Spleen (tissue), 7 donors: ENCODE measurements at regions not wholly inside any gene's neighbourhood (a gene's known extent, or its start where the extent isn't known, plus 50 kb on each side); places are given as distances from the start of the nearest gene placed in this dataset.

Source experiments
- CTCF ChIP-seq, 11 experiments: fragments of 200-600 bp in 7 of 11; fragments of 450-650 bp in 4 of 11; sonication (generic) in 4 of 11; IDR thresholded peaks in 8 of 11; conservative IDR thresholded peaks in 3 of 11; 1 replicate in 7 of 11; 2 replicates in 4 of 11; pipeline versions ENCODE4 v1.4.0 to v1.8.0; 2016 to 2021; ENCODE audit warnings: antibody characterized with exemption in 11 of 11, inconsistent platforms in 4 of 11, mild to moderate bottlenecking in 1 of 11
- POLR2A ChIP-seq, 3 donors: fragments of 450-650 bp; IDR thresholded peaks; one replicate each; pipeline ENCODE4 v1.5.1; 2017; ENCODE audit warnings: antibody characterized with exemption in 3 of 3, mild to moderate bottlenecking in 1 of 3
- POLR2AphosphoS5 ChIP-seq, 3 donors: sonication (generic); formaldehyde crosslinking; IDR thresholded peaks; one replicate each; pipeline ENCODE4 v1.5.1; 2017; ENCODE audit warnings: antibody characterized with exemption in 3 of 3
- donor health status: DM: no; HTN: no; CAD: no; lungs with moderate emphysema.
- donor health status: DM: no; HTN: no; CAD: no.
- donor health status: DM: no; HTN: no; CAD: no.

- TF ChIP-seq POLR2AphosphoS5 (IDR thresholded peaks at IDR 0.05) (no peak), POLR2A (IDR thresholded peaks at IDR 0.05) (no peak), CTCF (IDR thresholded peaks at IDR 0.05 in 8 of 11, conservative IDR thresholded peaks at IDR 0.05 in 3 of 11) (no peak)
Observed at GRCh38 chr6:78810698-78811097, 56.7 kb upstream of the IRAK1BP1 start.
